HG03571 (cell line): ENCODE measurements at regions not wholly inside any gene's neighbourhood (a gene's known extent, or its start where the extent isn't known, plus 50 kb on each side); places are given as distances from the start of the nearest gene placed in this dataset.
A peak's percentile ranks its signal among the peaks of the same experiment; 100 is the strongest.
"Not testable (repeated sequence)": the region's sequence is repeated elsewhere in the genome, so short reads cannot be mapped to it uniquely, and the experiment has no call there.

Experiments used
- ATAC-seq: cut with Tn5 transposase; IDR thresholded peaks from one replicate; pipeline ENCODE4 v1.9.1; 2021; ENCODE audit not compliant: unreplicated experiment

DNA sequence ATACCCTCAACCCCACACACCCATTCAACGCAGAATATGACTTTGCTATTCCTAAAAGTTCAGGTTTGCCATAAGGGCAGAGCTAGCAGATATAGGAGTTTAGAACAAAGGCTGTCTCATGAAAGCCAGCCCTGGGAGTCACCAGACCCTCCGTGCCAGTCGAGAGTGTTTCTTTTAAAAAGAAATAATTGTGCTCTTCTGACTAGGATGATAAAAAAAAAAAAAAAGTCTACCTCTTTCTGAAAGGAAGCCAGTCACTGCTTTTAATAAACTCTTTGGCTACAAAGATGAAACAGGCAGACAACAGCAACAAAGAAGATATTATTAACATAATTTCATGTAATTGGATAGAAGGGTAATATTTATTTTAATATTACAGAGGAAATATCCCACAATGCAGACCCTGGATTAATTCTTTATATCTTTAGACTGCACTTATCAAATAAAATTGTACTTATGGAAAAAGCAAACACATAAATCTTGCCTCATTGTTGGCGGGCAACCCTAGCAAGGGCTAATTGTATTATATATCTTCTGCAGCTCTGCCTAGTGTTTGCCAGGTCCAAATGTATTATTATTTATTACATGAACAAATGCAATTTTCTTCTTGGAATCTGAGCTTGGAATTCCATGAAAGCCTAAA is 277.5 kb upstream of the DYNLRB2 start:
- ATAC-seq = no peak

DNA sequence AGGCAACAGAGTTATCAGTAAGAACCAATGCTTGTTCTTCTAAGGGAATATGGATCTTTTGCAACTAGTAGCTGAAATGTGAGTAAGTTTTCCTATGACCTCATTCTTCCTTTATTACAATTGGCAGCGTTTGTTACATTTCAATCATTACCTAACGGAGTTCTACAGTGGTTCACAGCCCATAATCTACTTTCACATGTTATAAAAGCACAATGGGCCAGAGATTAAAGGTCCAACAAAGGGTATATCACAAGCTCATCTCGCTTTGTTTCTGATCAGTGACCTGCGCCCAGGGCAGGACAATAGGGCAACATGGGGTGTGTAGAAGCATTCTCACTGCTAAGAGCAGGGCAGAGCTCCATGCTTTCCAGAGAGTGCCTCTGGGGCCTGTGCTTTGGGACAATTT is 279.9 kb upstream of the DYNLRB2 start:
- no peak for ATAC-seq

- ATAC-seq = no peak
These were observed 281.4 kb upstream of the DYNLRB2 start for GRCh38 chr16:80259290-80259805.

DNA sequence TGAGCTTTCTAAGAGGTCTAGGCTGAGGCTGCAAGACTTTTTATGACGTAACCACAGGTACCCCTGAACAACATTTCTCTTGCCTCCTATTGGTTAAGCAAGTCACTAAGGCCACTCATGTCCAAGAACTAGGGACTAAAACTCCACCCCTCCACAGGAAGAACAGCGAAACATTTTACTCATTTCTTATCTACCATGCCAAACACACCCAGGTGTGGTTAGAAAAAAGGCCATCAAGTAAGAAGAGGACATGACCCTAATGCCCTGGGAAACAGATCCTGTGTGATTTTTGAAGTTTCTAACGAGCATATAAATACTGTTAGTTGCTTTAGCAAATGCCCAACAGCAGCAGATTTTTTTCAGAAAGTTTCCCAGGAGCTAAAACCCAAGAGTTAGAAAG is 282.4 kb upstream of the DYNLRB2 start:
- ATAC-seq = no peak

GRCh38 chr16:80254970-80255369 is 285.8 kb upstream of the DYNLRB2 start:
- ATAC-seq = no peak

- ATAC-seq = no peak
These were observed 287.1 kb upstream of the DYNLRB2 start for GRCh38 chr16:80253741-80254140.

- no peak for ATAC-seq
These were observed 290.4 kb upstream of the DYNLRB2 start for GRCh38 chr16:80250381-80250780.

DNA sequence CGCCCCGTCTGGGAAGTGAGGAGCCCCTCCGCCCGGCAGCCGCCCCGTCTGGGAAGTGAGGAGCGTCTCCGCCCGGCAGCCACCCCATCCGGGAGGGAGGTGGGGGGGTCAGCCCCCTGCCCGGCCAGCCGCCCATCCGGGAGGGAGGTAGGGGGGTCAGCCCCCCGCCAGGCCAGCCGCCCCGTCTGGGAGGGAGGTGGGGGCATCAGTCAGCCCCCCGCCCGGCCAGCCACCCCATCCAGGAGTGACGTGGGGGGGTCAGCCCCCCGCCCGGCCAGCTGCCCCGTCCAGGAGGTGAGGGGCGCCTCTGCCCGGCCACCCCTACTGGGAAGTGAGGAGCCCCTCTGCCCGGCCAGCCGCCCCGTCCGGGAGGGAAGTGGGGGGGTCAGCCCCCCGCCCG is 297.5 kb upstream of the DYNLRB2 start:
- not testable (repeated sequence) for ATAC-seq

DNA sequence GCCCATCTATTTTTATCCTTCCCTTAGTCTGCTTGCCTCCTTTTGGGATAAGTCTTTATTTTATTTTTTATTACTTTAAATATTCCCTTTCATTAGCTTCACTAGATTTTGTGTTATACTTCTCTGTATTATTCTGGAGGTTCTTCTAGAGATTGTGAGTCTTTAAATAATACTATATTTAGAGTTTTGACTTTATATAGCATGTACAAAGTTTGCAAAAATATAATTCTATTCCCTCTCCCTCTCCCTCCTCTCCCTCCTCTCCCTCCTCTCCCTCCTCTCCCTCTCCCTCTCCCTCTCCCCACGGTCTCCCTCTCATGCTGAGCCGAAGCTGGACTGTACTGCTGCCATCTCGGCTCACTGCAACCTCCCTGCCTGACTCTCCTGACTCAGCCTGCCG is 298.5 kb upstream of the DYNLRB2 start:
- not testable (repeated sequence) for ATAC-seq

DNA sequence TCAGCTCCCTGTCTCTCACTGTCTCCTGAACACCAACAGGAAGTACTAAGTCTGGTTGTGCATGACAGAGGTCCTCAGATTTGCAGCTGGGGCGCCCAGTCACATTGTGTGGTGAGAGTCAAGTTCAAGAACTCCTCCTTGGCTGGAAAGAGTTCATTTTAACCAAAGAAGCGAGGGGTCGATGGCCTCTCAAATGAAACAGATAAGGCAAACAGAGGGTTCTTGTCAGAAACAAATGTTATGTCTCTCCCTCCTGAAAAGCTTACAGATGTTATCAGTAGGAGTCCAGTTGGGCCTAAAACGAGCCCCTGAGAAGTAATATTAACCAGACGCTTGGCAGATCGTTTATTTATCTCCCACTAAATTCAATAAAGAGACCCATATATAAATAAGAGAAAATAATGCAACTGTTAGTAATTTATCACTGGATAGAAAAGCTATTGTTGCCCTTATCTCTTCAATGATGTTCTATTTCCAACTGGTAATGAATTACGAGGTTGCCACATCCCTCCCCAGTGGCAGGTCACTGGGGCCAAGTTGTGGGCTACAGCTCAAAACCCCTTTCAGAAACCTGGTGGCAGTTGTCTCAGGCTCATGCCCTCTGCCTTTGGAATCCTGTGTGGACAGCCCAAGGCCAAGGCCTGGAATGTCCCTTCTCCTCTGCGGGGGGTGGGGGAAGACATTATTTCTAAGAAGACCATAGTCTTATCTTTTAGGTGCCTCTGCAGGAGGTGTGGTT is 307.5 kb upstream of the DYNLRB2 start:
- no peak for ATAC-seq

DNA sequence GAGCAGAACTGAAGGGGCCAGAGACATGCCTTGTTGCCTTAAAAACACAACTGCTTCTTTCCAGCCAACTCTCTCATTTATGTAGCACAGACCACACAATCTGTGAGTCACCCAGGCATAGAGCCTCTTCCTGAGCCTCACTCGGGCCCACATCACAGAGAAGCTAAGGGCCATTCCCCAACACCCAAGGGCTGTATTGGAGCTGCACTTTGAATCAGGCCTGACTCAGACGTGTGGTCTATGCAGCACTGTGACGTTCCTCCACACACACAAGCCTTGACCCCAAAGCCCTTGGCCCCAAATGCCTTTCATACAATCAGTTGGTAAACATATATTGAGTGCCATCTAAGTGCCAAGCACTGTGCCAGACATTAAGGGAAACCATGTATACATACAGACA is 308.9 kb upstream of the DYNLRB2 start:
- ATAC-seq = peak; percentile 85

DNA sequence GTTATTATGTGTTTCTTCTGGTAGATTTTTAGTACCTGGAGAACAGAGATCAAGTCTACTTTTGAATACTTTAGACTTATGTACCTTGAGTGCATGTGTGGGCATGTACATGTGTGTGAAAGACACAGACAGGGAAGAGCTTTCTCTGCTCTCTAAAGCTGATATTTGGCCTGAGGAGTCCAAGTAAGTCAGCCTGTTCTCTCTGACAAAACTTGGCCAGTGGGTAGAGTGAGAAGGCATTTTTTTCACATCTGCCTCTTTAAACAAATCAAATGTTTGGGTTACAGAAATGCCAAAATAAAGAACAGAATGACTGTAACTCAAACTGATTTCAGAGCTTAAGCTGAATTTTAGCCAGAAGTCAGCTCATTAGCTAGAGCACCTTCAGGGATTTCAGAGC is 309.7 kb upstream of the DYNLRB2 start:
- no peak for ATAC-seq

DNA sequence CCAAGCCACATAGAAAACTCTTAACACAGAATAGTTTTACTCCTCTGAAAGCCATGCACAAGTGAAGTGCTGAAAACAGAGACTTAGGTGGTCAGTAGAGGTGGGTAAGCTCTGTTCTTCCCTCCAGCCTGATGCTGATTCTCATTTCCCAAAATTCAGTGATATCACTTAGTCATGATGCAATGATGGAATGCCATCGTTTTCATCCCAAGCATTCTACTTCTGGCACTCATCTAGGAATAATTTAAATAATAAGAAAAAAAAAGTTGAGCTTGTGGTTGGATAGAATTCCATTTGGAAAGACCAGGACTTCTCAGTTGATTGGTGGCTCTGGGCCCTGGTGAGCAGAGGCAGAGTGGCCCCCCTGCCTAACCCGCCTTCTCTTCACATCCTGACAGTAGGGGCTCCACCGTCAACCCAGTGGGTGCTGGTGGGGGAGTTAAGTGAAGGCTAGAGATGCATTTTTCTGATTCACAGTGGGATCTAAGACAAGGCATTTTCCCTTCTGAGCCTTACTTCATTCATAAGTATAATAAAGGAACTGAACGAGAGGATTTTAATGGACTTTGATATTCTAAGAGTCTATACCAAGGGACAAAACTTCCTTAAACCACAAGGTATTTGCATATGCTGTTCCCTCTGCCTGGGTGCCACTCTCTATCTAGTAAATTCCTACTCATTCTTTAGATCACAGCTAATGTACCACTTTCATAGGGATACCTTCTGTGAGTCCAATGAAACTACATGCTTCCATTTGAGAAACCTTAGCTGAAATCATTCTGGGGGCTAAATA is 310.3 kb upstream of the DYNLRB2 start:
- no peak for ATAC-seq

- ATAC-seq = no peak
These were observed 314.3 kb upstream of the DYNLRB2 start for GRCh38 chr16:80226499-80226898.

DNA sequence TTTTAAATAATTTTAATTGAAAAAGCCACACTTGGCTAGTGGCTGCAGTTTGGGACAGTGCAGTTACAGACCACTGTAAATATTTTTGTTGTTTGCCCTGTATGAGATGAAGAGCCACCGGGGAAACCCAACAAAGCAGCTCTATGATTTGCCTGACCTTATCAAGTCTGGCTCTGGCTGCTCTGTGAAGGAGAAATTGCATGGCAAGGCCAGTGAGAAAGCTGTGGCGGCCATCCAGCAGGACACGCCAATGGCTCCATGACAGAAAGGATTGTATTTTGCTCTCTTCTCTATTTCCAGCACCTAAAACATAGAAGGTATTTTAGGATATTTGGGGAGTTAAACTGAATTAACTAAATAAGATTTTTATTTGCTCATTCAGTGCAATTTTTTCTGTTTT is 330.0 kb upstream of the DYNLRB2 start:
- ATAC-seq = no peak

DNA sequence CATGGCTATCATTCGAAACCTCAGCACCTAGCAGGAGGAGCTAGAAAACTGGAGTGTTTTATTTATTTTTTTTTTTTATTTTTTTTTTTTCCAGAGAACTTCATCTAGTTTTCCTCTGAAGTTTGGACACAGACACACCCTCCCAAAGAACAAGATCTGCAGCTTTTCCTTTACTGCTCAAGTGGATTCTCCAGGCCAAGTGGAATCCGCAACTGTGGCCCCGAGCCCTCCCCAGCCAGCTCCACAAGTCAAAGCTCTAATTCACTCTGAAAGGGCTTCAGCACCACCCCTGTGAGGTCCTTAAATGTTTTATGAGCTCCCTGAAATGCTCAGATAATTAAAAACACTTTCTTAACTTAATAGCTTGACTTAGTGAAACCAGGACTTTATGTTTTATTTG is 332.1 kb upstream of the DYNLRB2 start:
- ATAC-seq = no peak

DNA sequence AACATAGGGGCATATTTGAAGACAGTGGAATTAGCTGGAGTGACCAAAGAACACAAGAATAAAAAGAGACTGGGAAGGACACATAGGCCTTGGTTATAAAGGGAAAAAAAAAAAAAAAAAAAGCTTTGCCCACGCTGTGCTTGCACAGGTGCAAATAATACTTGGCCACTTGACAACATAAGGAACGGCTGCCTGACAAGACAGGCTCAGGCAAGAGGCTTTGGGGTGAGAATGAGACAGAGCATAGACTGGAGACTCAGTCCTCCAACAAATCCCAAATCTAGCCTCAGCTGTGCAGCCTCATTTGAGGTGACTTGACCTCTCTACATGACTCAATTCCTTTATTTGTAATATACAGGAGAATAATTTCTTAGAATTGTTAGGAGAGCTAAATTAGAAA is 332.8 kb upstream of the DYNLRB2 start:
- ATAC-seq = no peak

DNA sequence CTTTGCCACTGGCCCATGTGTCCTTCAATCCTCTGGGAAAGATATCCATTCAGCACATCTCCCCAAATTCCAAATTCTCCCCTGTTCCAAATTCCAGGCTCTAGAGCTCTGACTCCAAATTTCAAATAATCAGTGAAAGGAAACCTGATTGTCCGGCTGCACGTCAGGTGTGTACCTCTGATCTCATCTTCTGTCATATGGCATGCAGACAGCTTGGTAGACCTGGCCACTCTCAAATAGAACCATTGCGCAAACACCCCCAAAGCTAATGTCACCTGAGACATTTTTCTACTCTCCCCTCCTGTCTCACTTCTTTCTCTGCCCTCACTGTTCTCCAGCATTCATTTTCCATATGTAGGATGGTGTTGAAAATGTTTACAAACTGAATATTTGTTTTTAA is 337.0 kb upstream of the DYNLRB2 start:
- no peak for ATAC-seq

DNA sequence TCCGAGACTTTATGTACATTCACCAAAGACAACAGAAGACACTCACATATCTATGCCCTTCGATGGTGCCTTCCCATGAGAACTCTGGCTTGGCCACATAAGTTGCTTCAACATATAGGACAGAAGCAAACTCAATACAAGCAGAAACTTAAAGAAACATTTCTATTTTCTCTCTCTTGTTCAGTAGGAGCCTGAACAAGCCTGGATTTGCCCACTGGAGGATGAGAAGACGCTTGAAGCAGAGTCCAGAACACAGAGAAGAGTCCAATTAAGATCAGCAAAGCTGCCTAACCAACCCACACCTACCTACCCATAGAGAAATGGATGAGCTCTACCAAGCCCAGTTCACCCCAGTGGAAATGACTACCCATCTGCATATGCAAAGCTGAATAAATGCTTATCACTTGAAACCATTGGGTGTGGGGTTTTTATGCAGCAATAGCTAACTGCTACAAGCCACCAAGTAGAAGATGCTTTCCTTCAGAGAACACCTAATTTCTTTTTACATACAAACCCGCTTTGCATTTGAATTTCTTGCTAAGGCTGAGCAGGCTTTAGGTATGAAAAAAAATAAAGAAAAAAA is 337.9 kb upstream of the DYNLRB2 start:
- no peak for ATAC-seq

DNA sequence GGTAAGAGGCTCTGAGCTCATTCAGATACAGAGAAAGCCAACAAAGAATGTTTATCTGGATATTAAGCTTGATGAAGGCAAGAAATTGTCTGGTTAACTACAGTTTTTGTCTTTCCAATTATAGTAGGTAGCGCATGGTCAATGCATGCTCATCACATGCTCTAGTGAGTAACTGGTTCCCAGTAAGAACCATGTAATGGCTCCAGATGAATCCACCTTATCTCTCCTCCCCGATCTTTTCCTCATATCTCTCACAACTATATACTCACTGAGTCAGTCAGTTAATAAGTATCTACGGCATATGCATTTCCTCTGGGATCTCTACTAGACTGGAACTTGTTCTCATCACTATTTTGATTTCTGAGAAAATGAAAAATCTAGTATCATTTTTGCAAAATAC is 340.7 kb upstream of the DYNLRB2 start:
- ATAC-seq = no peak

DNA sequence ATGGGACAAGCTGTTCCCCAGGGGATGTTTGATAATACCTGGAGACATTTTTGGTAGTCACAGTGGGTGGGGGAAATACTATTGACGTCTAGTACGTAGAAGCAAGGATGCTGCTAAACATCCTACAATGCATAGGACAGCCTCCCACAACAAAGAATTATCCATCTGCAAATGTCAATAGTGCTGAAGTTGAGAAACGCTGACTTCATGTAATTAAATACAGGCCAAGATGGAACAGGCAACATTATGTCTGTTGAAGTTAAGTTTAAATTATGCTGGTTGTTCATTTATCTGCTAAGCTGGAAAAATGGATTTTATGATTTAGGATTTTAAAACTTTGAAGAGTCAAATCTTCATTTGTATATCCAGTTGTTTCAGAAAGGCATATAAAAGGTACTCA is 341.2 kb upstream of the DYNLRB2 start:
- ATAC-seq = no peak
